Calu3 (cell line): ENCODE measurements at regions not wholly inside any gene's neighbourhood (a gene's known extent, or its start where the extent isn't known, plus 50 kb on each side); places are given as distances from the start of the nearest gene placed in this dataset.

Experiments used
- BruUV-seq: library from RNA; stranded (reverse); fragments of 400-500 nt; replicated peaks from 2 replicates; lab custom pipeline; 2021; lab: Mats Ljungman, UMichigan
- CTCF ChIA-PET: fragments of 300-600 bp; sonication (Branson Sonifier 250); formaldehyde crosslinking; loops from one replicate; lab custom pipeline; 2022; ENCODE audit warnings: antibody characterized with exemption; lab: Charles Lee
- DNase-seq: peaks from one replicate; pipeline ENCODE4 v3.0.0; 2022
- H3K27ac Mint-ChIP-seq: one replicate; pipeline ENCODE4 v1.8.0; 2022; ENCODE audit warnings: mixed read lengths; ENCODE audit not compliant: unreplicated experiment
- H3K27me3 Mint-ChIP-seq: one replicate; pipeline ENCODE4 v1.8.0; 2022; ENCODE audit warnings: mixed read lengths; ENCODE audit not compliant: unreplicated experiment
- H3K36me3 Mint-ChIP-seq: one replicate; pipeline ENCODE4 v1.8.0; 2022; ENCODE audit warnings: mild to moderate bottlenecking, moderate library complexity, mixed read lengths; ENCODE audit not compliant: insufficient read depth, unreplicated experiment
- H3K4me1 Mint-ChIP-seq: one replicate; pipeline ENCODE4 v1.8.0; 2022; ENCODE audit warnings: mild to moderate bottlenecking, low read depth, mixed read lengths; ENCODE audit not compliant: unreplicated experiment
- H3K4me3 Mint-ChIP-seq: one replicate; pipeline ENCODE4 v1.8.0; 2022; ENCODE audit warnings: mild to moderate bottlenecking, low read depth, moderate library complexity, mixed read lengths; ENCODE audit not compliant: unreplicated experiment
- H3K9me3 Mint-ChIP-seq: one replicate; pipeline ENCODE4 v1.8.0; 2022; ENCODE audit warnings: low read depth, mixed read lengths; ENCODE audit not compliant: unreplicated experiment
- CTCF ChIP-seq: fragments of 200-600 bp; IDR thresholded peaks from one replicate; pipeline ENCODE4 v1.8.0; 2022; ENCODE audit warnings: antibody characterized with exemption; ENCODE audit not compliant: unreplicated experiment
- intact Hi-C: fragments of 100-400 bp; cut with micrococcal nuclease; formaldehyde crosslinking; loops from one replicate; pipeline ENCODE4 v1.10.0; 2022; ENCODE audit not compliant: unreplicated experiment

GRCh38 chr2:105575499-105576025 is 169.2 kb upstream of the NCK2 start:
- Mint-ChIP-seq H3K27ac (no peak overlapping the region), H3K4me3 (no peak overlapping the region), H3K9me3 (no peaks in the 10 kb centered on the region), H3K27me3 (peaks cover 22% of the 10 kb centered on the region), H3K36me3 (peaks cover 4% of the 10 kb centered on the region), H3K4me1 (peaks cover 37% of the 10 kb centered on the region)
- intact Hi-C loops = loop anchor here (2.0 to 10.0 kb wide), 2 partner anchors 395 to 509 kb away; no protein-coding TSS in a partner anchor
- DNase-seq = no peak
- TF ChIP-seq CTCF = no peak
- no TSS peak for BruUV-seq
- CTCF ChIA-PET = interaction anchor here (0.6 kb wide), 1 partner anchor 75 kb away, joined by 6 read pairs; no protein-coding TSS in a partner anchor

GRCh38 chr2:105574796-105575344 is 169.8 kb upstream of the NCK2 start:
- H3K36me3 Mint-ChIP-seq = peaks cover 4% of the 10 kb centered on the region
- peaks cover 29% of the 10 kb centered on the region for H3K27me3 Mint-ChIP-seq
- no peak for DNase-seq
- no TSS peak for BruUV-seq
- intact Hi-C loops = loop anchor here (2.0 to 10.0 kb wide), 2 partner anchors 396 to 510 kb away; no protein-coding TSS in a partner anchor
- CTCF ChIA-PET = interaction anchor here (0.6 kb wide), 1 partner anchor 76 kb away, joined by 6 read pairs; no protein-coding TSS in a partner anchor
- no peak overlapping the region for H3K4me3 Mint-ChIP-seq
- TF ChIP-seq CTCF = no peak
- no peaks in the 10 kb centered on the region for H3K9me3 Mint-ChIP-seq
- H3K27ac Mint-ChIP-seq = no peak overlapping the region
- H3K4me1 Mint-ChIP-seq = peaks cover 31% of the 10 kb centered on the region

- CTCF ChIA-PET = interaction anchor here (0.6 to 0.8 kb wide), 2 partner anchors 15 to 541 kb away, joined by 3 to 4 read pairs; no protein-coding TSS in a partner anchor
Measured at GRCh38 chr2:105573910-105574655, 170.6 kb upstream of the NCK2 start.

More at GRCh38 chr2:105573910-105574655, 170.6 kb upstream of the NCK2 start:
- Mint-ChIP-seq H3K27me3 (peaks cover 34% of the 10 kb centered on the region), H3K9me3 (no peaks in the 10 kb centered on the region), H3K27ac (no peak overlapping the region), H3K4me1 (peaks cover 28% of the 10 kb centered on the region), H3K36me3 (peaks cover 4% of the 10 kb centered on the region), H3K4me3 (no peak overlapping the region)
- BruUV-seq = no TSS peak
- no peak for DNase-seq
- no peak for TF ChIP-seq CTCF
- intact Hi-C loops = loop anchor here (2.0 to 10.0 kb wide), 2 partner anchors 397 to 511 kb away; no protein-coding TSS in a partner anchor
